ENCODE measurements at regions not wholly inside any gene's neighbourhood (a gene's known extent, or its start where the extent isn't known, plus 50 kb on each side); places are given as distances from the start of the nearest gene placed in this dataset.
"Not testable (repeated sequence)": the region's sequence is repeated elsewhere in the genome, so short reads cannot be mapped to it uniquely, and the experiment has no call there.

DNA sequence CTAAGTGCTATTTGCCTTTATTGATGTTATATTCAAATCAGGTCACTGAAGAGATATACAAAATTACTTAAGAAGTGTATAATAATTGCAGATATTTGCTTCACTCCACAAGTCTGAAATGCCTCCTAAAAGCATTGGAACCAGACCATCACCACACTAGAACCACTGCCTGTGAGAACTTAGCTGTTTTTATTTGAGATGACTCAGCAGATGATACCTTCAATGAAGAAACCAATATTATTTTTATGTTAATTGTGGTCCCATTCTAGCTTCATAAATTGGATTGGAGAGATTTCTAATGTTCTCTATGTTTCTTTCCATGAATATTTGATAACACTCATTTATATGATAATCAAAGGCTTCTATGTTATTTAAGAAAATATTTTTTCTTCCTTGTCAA is 740.6 kb downstream of the KCNT2 start:
- no peak overlapping the region for H3K4me3 ChIP-seq (ENCODE audit: low read length)
- no peaks in the 10 kb centered on the region for H3K27me3 ChIP-seq (ENCODE audit: insufficient read depth, low read length)
- no peaks in the 10 kb centered on the region for H3K9me3 ChIP-seq (ENCODE audit: insufficient read depth, low read depth, low read length)
- H3K27ac ChIP-seq (ENCODE audit: low read length): no peak overlapping the region
- H3K36me3 ChIP-seq (ENCODE audit: insufficient read depth, low read depth, low read length): no peaks in the 10 kb centered on the region
- H3K9ac ChIP-seq (ENCODE audit: low read depth, low read length): no peak overlapping the region
- H3K4me1 ChIP-seq (ENCODE audit: insufficient read depth, low read length): 0 out of 2 replicates have a peak, but pooled peaks cover 5% of the 10 kb centered on the region

DNA sequence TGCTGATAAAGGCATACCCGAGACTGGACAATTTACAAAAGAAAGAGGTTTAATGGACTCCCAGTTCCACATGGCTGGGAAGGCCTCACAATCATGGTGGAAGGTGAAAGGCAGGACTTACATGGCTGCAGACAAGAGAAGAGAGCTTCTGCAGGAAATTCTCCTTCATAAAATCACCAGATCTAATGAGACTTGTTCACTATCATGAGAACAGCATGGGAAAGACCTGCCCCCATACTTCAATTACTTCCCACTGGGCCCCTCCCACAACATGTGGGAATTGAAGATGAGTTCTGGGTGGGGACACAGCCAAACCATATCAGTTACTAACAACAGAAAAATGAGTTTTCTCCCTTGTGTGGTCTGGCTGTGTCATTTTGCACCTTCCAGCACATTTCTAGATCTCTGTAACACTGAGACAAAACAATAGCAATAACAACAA is 741.4 kb downstream of the KCNT2 start:
- no peak overlapping the region for H3K4me3 ChIP-seq (ENCODE audit: low read length)
- no peak overlapping the region for H3K27ac ChIP-seq (ENCODE audit: low read length)
- no peak overlapping the region for H3K9ac ChIP-seq (ENCODE audit: low read depth, low read length)
- no peaks in the 10 kb centered on the region for H3K27me3 ChIP-seq (ENCODE audit: insufficient read depth, low read length)
- 0 out of 2 replicates have a peak, but pooled peaks cover 5% of the 10 kb centered on the region for H3K4me1 ChIP-seq (ENCODE audit: insufficient read depth, low read length)
- H3K9me3 ChIP-seq (ENCODE audit: insufficient read depth, low read depth, low read length): no peaks in the 10 kb centered on the region
- no peaks in the 10 kb centered on the region for H3K36me3 ChIP-seq (ENCODE audit: insufficient read depth, low read depth, low read length)

GRCh38 chr1:195866091-195866780 is 742.0 kb downstream of the KCNT2 start:
- Histone ChIP-seq H3K27ac (ENCODE audit: low read length) (no peak overlapping the region), H3K9ac (ENCODE audit: low read depth, low read length) (no peak overlapping the region), H3K36me3 (ENCODE audit: insufficient read depth, low read depth, low read length) (no peaks in the 10 kb centered on the region), H3K27me3 (ENCODE audit: insufficient read depth, low read length) (no peaks in the 10 kb centered on the region), H3K9me3 (ENCODE audit: insufficient read depth, low read depth, low read length) (no peaks in the 10 kb centered on the region), H3K4me3 (ENCODE audit: low read length) (no peak overlapping the region), H3K4me1 (ENCODE audit: insufficient read depth, low read length) (0 out of 2 replicates have a peak, but pooled peaks cover 5% of the 10 kb centered on the region)

- H3K9me3 ChIP-seq (ENCODE audit: insufficient read depth, low read depth, low read length): no peaks in the 10 kb centered on the region
- no peaks in the 10 kb centered on the region for H3K36me3 ChIP-seq (ENCODE audit: insufficient read depth, low read depth, low read length)
- no peaks in the 10 kb centered on the region for H3K27me3 ChIP-seq (ENCODE audit: insufficient read depth, low read length)
- no peak overlapping the region for H3K9ac ChIP-seq (ENCODE audit: low read depth, low read length)
- no peak overlapping the region for H3K27ac ChIP-seq (ENCODE audit: low read length)
- no peak overlapping the region for H3K4me3 ChIP-seq (ENCODE audit: low read length)
- peaks cover 30% of the 10 kb centered on the region for H3K4me1 ChIP-seq (ENCODE audit: insufficient read depth, low read length)
Measured at GRCh38 chr1:195851804-195852203, 756.4 kb downstream of the KCNT2 start.

DNA sequence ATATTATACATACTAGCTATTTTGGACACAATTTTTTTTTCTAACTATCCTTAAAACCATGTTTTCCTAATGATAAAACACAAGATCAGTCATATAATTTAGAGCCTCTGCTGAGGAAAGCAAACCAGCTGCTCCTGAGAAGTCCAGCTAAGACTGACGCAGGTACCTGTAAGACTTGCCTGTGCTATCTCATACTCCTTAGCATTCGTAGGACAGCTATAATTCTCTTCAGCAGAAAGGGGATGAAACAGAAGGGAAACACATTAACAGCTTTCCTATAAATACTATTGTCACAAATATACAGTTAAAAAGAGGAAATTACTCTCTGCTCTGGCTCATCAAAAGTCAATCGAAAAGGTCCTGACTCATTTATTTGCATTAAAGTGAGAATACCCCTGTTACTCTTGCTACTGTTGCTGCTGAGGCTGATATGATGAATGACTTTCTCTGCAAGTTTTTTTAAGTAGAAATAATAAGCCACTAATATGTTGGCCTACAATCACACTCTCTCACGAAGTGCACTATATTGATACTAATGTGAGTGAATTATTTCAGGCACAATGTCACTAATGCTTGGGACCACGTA is 757.1 kb downstream of the KCNT2 start:
- no peaks in the 10 kb centered on the region for H3K9me3 ChIP-seq (ENCODE audit: insufficient read depth, low read depth, low read length)
- no peaks in the 10 kb centered on the region for H3K27me3 ChIP-seq (ENCODE audit: insufficient read depth, low read length)
- H3K4me3 ChIP-seq (ENCODE audit: low read length): no peak overlapping the region
- peaks cover 30% of the 10 kb centered on the region for H3K4me1 ChIP-seq (ENCODE audit: insufficient read depth, low read length)
- H3K9ac ChIP-seq (ENCODE audit: low read depth, low read length): no peak overlapping the region
- no peak overlapping the region for H3K27ac ChIP-seq (ENCODE audit: low read length)
- no peaks in the 10 kb centered on the region for H3K36me3 ChIP-seq (ENCODE audit: insufficient read depth, low read depth, low read length)

DNA sequence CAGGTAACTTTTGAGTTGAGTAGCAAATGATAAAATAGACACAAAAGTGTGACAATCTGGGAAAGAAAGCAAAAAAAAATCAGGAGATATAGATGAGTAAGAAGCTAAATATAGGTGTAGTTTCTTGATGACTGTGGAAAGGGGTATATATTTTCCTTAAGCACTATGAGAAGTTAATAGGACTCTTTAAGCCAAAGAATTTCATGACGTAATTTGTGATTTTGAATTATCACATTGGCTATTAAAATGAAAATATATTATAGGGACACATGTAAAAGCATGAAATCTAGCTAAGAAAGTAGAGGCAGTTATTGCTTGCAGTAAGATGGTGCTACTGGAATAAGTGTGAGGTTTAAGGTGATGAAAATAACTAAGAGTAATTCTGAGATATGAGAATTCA is 759.1 kb downstream of the KCNT2 start:
- Histone ChIP-seq H3K27me3 (ENCODE audit: insufficient read depth, low read length) (no peaks in the 10 kb centered on the region), H3K36me3 (ENCODE audit: insufficient read depth, low read depth, low read length) (no peaks in the 10 kb centered on the region), H3K9ac (ENCODE audit: low read depth, low read length) (peak overlapping the region; percentile 37; the same call in 1 of the 2 replicates), H3K4me3 (ENCODE audit: low read length) (no peak overlapping the region), H3K9me3 (ENCODE audit: insufficient read depth, low read depth, low read length) (no peaks in the 10 kb centered on the region), H3K27ac (ENCODE audit: low read length) (peak overlapping the region; percentile 60), H3K4me1 (ENCODE audit: insufficient read depth, low read length) (peaks cover 37% of the 10 kb centered on the region)

DNA sequence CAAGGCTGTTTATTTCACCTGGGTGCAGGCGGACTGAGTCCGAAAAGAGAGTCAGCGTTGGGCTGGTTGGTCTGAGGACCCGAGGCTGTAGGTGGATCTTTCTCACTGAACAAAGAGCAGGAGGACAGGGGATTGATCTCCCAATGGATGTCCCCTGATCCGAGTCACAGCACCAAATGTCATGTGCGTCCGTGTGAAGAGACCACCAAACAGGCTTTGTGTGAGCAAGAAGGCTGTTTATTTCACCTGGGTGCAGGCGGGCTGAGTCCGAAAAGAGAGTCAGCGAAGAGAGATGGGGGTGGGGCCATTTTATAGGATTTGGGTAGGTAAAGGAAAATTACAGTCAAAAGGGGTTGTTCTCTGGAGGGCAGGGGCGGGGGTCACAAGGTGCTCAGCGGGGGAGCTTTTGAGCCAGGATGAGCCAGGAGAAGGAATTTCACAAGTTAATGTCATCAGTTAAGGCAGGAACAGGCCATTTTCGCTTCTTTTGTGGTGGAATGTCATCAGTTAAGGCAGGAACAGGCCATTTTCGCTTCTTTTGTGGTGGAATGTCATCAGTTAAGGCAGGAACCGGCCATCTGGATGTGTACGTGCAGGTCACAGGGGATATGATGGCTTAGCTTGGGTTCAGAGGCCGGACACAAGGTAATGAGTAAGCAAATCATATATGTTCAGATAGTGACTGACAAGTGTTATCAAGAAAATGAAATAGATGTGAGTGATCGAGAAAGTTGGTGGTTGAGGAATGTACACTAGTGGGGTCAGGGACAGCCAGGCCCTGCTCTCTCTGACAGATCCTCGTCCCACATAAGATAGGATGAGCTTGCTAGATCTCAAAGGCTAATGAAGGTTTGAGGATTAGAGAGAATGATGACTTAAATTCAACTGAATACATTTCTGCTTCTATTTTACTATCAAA is 760.0 kb downstream of the KCNT2 start:
- H3K36me3 ChIP-seq (ENCODE audit: insufficient read depth, low read depth, low read length); H3K27me3 ChIP-seq (ENCODE audit: insufficient read depth, low read length); H3K9me3 ChIP-seq (ENCODE audit: insufficient read depth, low read depth, low read length): not testable (repeated sequence)
- H3K4me1 ChIP-seq (ENCODE audit: insufficient read depth, low read length): peaks cover 37% of the 10 kb centered on the region
- H3K4me3 ChIP-seq (ENCODE audit: low read length): peak overlapping the region; percentile 67
- peak overlapping the region; percentile 82 for H3K9ac ChIP-seq (ENCODE audit: low read depth, low read length)
- H3K27ac ChIP-seq (ENCODE audit: low read length): peak overlapping the region; percentile 87

DNA sequence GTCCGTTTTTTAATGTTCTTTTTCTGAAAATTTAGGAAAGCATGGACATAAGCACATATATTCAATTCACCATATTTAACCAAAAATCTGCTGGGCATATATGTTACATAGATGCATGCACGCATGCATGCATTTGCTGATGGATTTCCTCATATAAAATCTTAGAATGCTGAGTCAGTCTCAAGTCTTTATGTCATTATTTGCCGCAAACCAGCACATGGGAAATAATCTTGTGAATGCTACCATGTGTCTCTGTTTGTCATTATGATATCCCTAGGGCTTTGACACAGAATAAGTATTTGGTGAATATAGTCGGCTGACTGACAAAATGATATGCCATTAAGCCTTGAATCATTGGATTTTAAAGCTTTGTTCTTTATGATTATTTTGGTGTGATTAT is 776.5 kb downstream of the KCNT2 start:
- H3K4me3 ChIP-seq (ENCODE audit: low read length): no peak overlapping the region
- no peak overlapping the region for H3K27ac ChIP-seq (ENCODE audit: low read length)
- H3K36me3 ChIP-seq (ENCODE audit: insufficient read depth, low read depth, low read length): no peaks in the 10 kb centered on the region
- peaks cover 8% of the 10 kb centered on the region for H3K4me1 ChIP-seq (ENCODE audit: insufficient read depth, low read length)
- no peaks in the 10 kb centered on the region for H3K27me3 ChIP-seq (ENCODE audit: insufficient read depth, low read length)
- H3K9me3 ChIP-seq (ENCODE audit: insufficient read depth, low read depth, low read length): no peaks in the 10 kb centered on the region
- H3K9ac ChIP-seq (ENCODE audit: low read depth, low read length): no peak overlapping the region

- Histone ChIP-seq H3K4me3 (ENCODE audit: low read length) (no peak overlapping the region), H3K36me3 (ENCODE audit: insufficient read depth, low read depth, low read length) (no peaks in the 10 kb centered on the region), H3K27me3 (ENCODE audit: insufficient read depth, low read length) (no peaks in the 10 kb centered on the region), H3K27ac (ENCODE audit: low read length) (no peak overlapping the region), H3K9ac (ENCODE audit: low read depth, low read length) (no peak overlapping the region), H3K4me1 (ENCODE audit: insufficient read depth, low read length) (peaks cover 16% of the 10 kb centered on the region), H3K9me3 (ENCODE audit: insufficient read depth, low read depth, low read length) (no peaks in the 10 kb centered on the region)
Measured at GRCh38 chr1:195828325-195828724, 779.9 kb downstream of the KCNT2 start.

GRCh38 chr1:195820925-195821324 is 787.3 kb downstream of the KCNT2 start:
- Histone ChIP-seq H3K36me3 (ENCODE audit: insufficient read depth, low read depth, low read length) (no peaks in the 10 kb centered on the region), H3K9ac (ENCODE audit: low read depth, low read length) (no peak overlapping the region), H3K27me3 (ENCODE audit: insufficient read depth, low read length) (no peaks in the 10 kb centered on the region), H3K4me1 (ENCODE audit: insufficient read depth, low read length) (peaks cover 8% of the 10 kb centered on the region; the same call in 1 of the 2 replicates), H3K9me3 (ENCODE audit: insufficient read depth, low read depth, low read length) (0 out of 2 replicates have a peak, but pooled peaks cover 3% of the 10 kb centered on the region), H3K27ac (ENCODE audit: low read length) (no peak overlapping the region), H3K4me3 (ENCODE audit: low read length) (no peak overlapping the region)

GRCh38 chr1:195806060-195806459 is 802.2 kb downstream of the KCNT2 start:
- Histone ChIP-seq H3K27me3 (ENCODE audit: insufficient read depth, low read length) (no peaks in the 10 kb centered on the region), H3K9me3 (ENCODE audit: insufficient read depth, low read depth, low read length) (no peaks in the 10 kb centered on the region), H3K4me1 (ENCODE audit: insufficient read depth, low read length) (no peaks in the 10 kb centered on the region), H3K36me3 (ENCODE audit: insufficient read depth, low read depth, low read length) (no peaks in the 10 kb centered on the region), H3K4me3 (ENCODE audit: low read length) (no peak overlapping the region), H3K27ac (ENCODE audit: low read length) (no peak overlapping the region), H3K9ac (ENCODE audit: low read depth, low read length) (no peak overlapping the region)
